HFF-Myc (cell line): ENCODE measurements at regions not wholly inside any gene's neighbourhood (a gene's known extent, or its start where the extent isn't known, plus 50 kb on each side); places are given as distances from the start of the nearest gene placed in this dataset.

Experiments
- DNase-seq: peaks from one replicate; pipeline ENCODE4 v3.0.0-alpha.2; 2011; ENCODE audit warnings: low read depth; ENCODE audit errors: extremely low read depth
- H3K4me3 ChIP-seq: replicated peaks from 2 replicates; pipeline ENCODE4 v1.5.1; 2011; ENCODE audit warnings: low read depth, mild to moderate bottlenecking, control low read depth, low read length
- CTCF ChIP-seq: IDR thresholded peaks from 2 replicates; pipeline ENCODE4 v1.5.1; 2012; ENCODE audit warnings: mild to moderate bottlenecking, low read depth, low read length, control low read depth; ENCODE audit errors: missing control alignments

GRCh38 chr2:188159484-188159883 is 132.2 kb upstream of the GULP1 start:
- no peak for DNase-seq
- TF ChIP-seq CTCF = no peak
- no peak overlapping the region for H3K4me3 ChIP-seq

- no peak for DNase-seq
- TF ChIP-seq CTCF = no peak
- H3K4me3 ChIP-seq = no peak overlapping the region
Observed at GRCh38 chr2:188170356-188170755, 121.3 kb upstream of the GULP1 start.

- TF ChIP-seq CTCF = no peak
Observed at GRCh38 chr2:188176620-188177019, 115.1 kb upstream of the GULP1 start.

DNA sequence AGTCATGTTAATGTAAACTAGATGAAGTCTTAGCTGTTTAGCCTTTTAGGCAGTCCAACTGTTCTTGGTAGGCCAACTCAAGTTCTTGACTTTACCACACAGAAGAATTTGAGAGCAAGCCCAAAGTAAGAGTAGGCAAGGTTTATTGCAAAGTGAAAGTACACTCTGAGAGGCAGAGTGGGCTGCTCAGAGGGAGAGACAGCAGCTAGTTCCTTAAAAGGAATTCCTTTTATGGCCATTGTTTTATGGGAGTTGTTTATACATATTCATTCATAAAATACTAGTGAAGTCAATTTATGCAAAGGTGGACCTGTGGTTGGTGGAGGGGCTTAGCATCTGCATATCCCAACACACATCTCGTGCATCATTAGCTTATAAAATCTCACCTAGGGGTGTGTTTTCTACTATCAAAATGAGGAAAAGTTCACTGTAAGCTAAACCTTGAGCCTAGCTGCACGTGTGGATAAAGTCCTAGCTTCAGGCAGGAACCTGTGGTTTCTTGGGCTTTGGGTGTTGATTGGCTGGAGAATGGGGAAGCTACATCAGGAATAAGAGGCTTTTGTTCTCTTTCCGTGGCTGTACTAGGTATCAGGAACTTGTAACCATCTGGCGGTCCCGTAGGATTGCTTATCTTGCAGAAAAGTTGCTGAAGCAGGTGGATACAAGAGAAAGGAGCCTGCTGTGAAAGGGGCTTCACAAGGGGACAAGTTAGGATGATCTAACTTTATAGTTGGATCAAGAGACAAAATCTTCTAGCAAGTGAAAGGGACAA is 110.4 kb upstream of the GULP1 start:
- DNase-seq = no peak
- H3K4me3 ChIP-seq = no peak overlapping the region
- no peak for TF ChIP-seq CTCF

More at GRCh38 chr2:188176620-188177019, 115.1 kb upstream of the GULP1 start:
- H3K4me3 ChIP-seq = no peak overlapping the region
- no peak for DNase-seq

GRCh38 chr2:188181884-188182283 is 109.8 kb upstream of the GULP1 start:
- DNase-seq = no peak
- TF ChIP-seq CTCF = no peak
- H3K4me3 ChIP-seq = no peak overlapping the region

- no peak for TF ChIP-seq CTCF
- no peak for DNase-seq
- H3K4me3 ChIP-seq = no peak overlapping the region
Observed at GRCh38 chr2:188187726-188188125, 103.9 kb upstream of the GULP1 start.

DNA sequence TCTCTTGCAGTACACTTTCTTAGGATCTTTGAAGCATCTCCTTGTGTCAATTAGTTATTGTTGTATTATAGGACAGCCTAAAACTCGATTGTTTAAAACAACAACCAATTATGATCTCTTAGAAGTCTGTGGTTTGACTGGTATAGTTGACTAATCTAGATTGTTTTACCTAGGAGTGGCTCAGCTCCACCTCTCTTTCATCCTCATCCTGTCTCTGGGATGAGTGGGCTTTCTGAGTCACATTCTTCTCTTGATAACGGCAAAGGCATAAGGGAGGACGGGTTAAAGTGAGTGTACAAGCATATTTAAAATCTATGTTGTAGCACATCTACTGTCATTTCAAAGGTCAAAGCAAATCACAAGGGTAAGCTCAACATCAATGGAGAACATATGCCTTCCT is 102.3 kb upstream of the GULP1 start:
- no peak for DNase-seq

More for the DNA sequence above, 102.3 kb upstream of the GULP1 start:
- TF ChIP-seq CTCF = no peak
- H3K4me3 ChIP-seq = no peak overlapping the region
